H1 (cell line): ENCODE measurements at regions not wholly inside any gene's neighbourhood (a gene's known extent, or its start where the extent isn't known, plus 50 kb on each side); places are given as distances from the start of the nearest gene placed in this dataset.

Experiments
- CTCF ChIA-PET: fragments of 300-600 bp; sonication (Branson Sonifier 250); formaldehyde crosslinking; loops from one replicate; lab custom pipeline; 2021; ENCODE audit not compliant: partially characterized antibody; lab: Charles Lee
- POLR2A ChIA-PET: fragments of 300-600 bp; sonication (Branson Sonifier 250); formaldehyde crosslinking; loops from one replicate; lab custom pipeline; 2021; ENCODE audit warnings: inconsistent platforms; ENCODE audit not compliant: partially characterized antibody; lab: Charles Lee
- DNase-seq, 2 experiments: peaks; one replicate each; pipeline versions ENCODE4 v3.0.0 to v3.0.0-alpha.2; 2010 to 2022; ENCODE audit warnings: low spot score in 2 of 2, low read depth in 1 of 2, mixed read lengths in 1 of 2
- FAIRE-seq: peaks from 2 replicates; lab custom pipeline; 2011; peaks lifted over from hg19 to GRCh38; lab: Jason Lieb, UNC
- H2AFZ ChIP-seq: 2 replicates; pipeline ENCODE4 v1.8.1; 2012; ENCODE audit warnings: low read length, inconsistent platforms
- H2AK5ac ChIP-seq: 2 replicates; pipeline ENCODE4 v1.6.1; 2013; ENCODE audit warnings: low read depth, low read length
- H2BK120ac ChIP-seq: replicated peaks from 2 replicates; pipeline ENCODE3; 2013; ENCODE audit warnings: low read depth, low read length, inconsistent platforms
- H2BK12ac ChIP-seq: 2 replicates; pipeline ENCODE4 v1.6.1; 2013; ENCODE audit warnings: low read depth, low read length
- H2BK15ac ChIP-seq: 2 replicates; pipeline ENCODE4 v1.6.1; 2013; ENCODE audit warnings: low read length
- H2BK20ac ChIP-seq: 2 replicates; pipeline ENCODE4 v1.6.1; 2013; ENCODE audit warnings: low read length
- H2BK5ac ChIP-seq: 2 replicates; pipeline ENCODE4 v1.6.1; 2013; ENCODE audit warnings: low read depth, low read length
- H3K14ac ChIP-seq: 2 replicates; pipeline ENCODE4 v1.6.1; 2013; ENCODE audit warnings: inconsistent platforms; ENCODE audit not compliant: insufficient read length
- H3K18ac ChIP-seq: 2 replicates; pipeline ENCODE4 v1.6.1; 2013; ENCODE audit warnings: low read length; ENCODE audit errors: extremely low read depth
- H3K23ac ChIP-seq: 2 replicates; pipeline ENCODE4 v1.6.1; 2013; ENCODE audit warnings: inconsistent platforms; ENCODE audit not compliant: insufficient read length
- H3K23me2 ChIP-seq: 2 replicates; pipeline ENCODE4 v1.6.1; 2013; ENCODE audit warnings: low read depth, low read length
- H3K27ac ChIP-seq: 2 replicates; pipeline ENCODE4 v1.6.1; 2011; ENCODE audit warnings: low read depth, low read length, inconsistent platforms
- H3K27me3 ChIP-seq, 4 experiments: replicated peaks in 1 of 4; 1 replicate in 1 of 4; 2 replicates in 3 of 4; pipeline versions ENCODE4 v1.6.1 to v1.8.1; 2011 to 2013; ENCODE audit warnings: low read length in 3 of 4, mild to moderate bottlenecking in 3 of 4, inconsistent platforms in 2 of 4, mixed read lengths in 2 of 4, moderate library complexity in 1 of 4; ENCODE audit not compliant: control insufficient read depth in 3 of 4, insufficient read depth in 3 of 4; ENCODE audit errors: extremely low read depth in 1 of 4
- H3K36me3 ChIP-seq, 4 experiments: 2 replicates each; pipeline versions ENCODE4 v1.6.1 to v1.8.1; 2011 to 2013; ENCODE audit warnings: mild to moderate bottlenecking in 4 of 4, low read length in 3 of 4, moderate library complexity in 2 of 4, control low read depth in 1 of 4, inconsistent platforms in 1 of 4; ENCODE audit not compliant: insufficient read depth in 4 of 4, control insufficient read depth in 2 of 4
- H3K4ac ChIP-seq: replicated peaks from 2 replicates; pipeline ENCODE3; 2013; ENCODE audit warnings: low read length, low read depth, mixed read lengths, inconsistent platforms; ENCODE audit not compliant: insufficient read length
- H3K4me1 ChIP-seq, 4 experiments: replicated peaks in 1 of 4; 1 replicate in 1 of 4; 2 replicates in 3 of 4; pipeline versions ENCODE4 v1.6.1 to v1.8.1; 2011 to 2013; ENCODE audit warnings: low read length in 3 of 4, inconsistent platforms in 2 of 4, mixed read lengths in 1 of 4; ENCODE audit not compliant: insufficient read depth in 4 of 4, control insufficient read depth in 3 of 4
- H3K4me2 ChIP-seq, 2 experiments: 2 replicates each; pipeline versions ENCODE4 v1.6.1 to v1.8.1; 2011 to 2013; ENCODE audit warnings: low read depth in 2 of 2, low read length in 2 of 2, control low read depth in 1 of 2, inconsistent platforms in 1 of 2, mild to moderate bottlenecking in 1 of 2; ENCODE audit not compliant: insufficient read depth in 1 of 2
- H3K4me3 ChIP-seq, 4 experiments: fragments of 200-600, 300-600 bp in 1 of 4; sonication (generic), shearing (Covaris generic), sonication (Bioruptor Twin) in 1 of 4; 2 replicates each; pipeline versions ENCODE4 v1.5.1 to v1.8.1; 2011 to 2016; ENCODE audit warnings: low read length in 4 of 4, low read depth in 3 of 4, control low read depth in 2 of 4, inconsistent platforms in 2 of 4, mild to moderate bottlenecking in 2 of 4, mixed read lengths in 1 of 4, moderate library complexity in 1 of 4; ENCODE audit not compliant: insufficient read depth in 2 of 4; ENCODE audit errors: extremely low read depth in 1 of 4
- H3K56ac ChIP-seq: replicated peaks from 2 replicates; pipeline ENCODE3; 2013; ENCODE audit warnings: low read depth, mild to moderate bottlenecking, mixed read lengths, low read length, inconsistent platforms; ENCODE audit not compliant: insufficient read length
- H3K79me1 ChIP-seq: 2 replicates; pipeline ENCODE4 v1.6.1; 2013; ENCODE audit warnings: low read depth, low read length, control low read depth
- H3K79me2 ChIP-seq, 2 experiments: 2 replicates each; pipeline versions ENCODE4 v1.6.1 to v1.8.1; 2012 to 2013; ENCODE audit warnings: low read length in 2 of 2, mild to moderate bottlenecking in 2 of 2, inconsistent platforms in 1 of 2; ENCODE audit not compliant: insufficient read depth in 2 of 2, control insufficient read depth in 1 of 2
- H3K9ac ChIP-seq, 4 experiments: replicated peaks in 1 of 4; 1 replicate in 1 of 4; 2 replicates in 3 of 4; pipeline versions ENCODE4 v1.6.1 to v1.8.1; 2011 to 2013; ENCODE audit warnings: low read depth in 3 of 4, low read length in 3 of 4, control low read depth in 2 of 4, mild to moderate bottlenecking in 2 of 4, moderate library complexity in 2 of 4, inconsistent platforms in 1 of 4; ENCODE audit errors: extremely low read depth in 1 of 4
- H3K9me3 ChIP-seq, 2 experiments: 2 replicates each; pipeline versions ENCODE4 v1.6.1 to v1.8.1; 2012 to 2013; ENCODE audit warnings: mild to moderate bottlenecking in 2 of 2, moderate library complexity in 2 of 2, control low read depth in 1 of 2, inconsistent platforms in 1 of 2, low read depth in 1 of 2, low read length in 1 of 2, mixed read lengths in 1 of 2; ENCODE audit not compliant: insufficient read depth in 2 of 2
- H4K20me1 ChIP-seq, 2 experiments: replicated peaks in 1 of 2; 2 replicates each; pipeline versions ENCODE3 to v1.8.1; 2011 to 2013; ENCODE audit warnings: inconsistent platforms in 2 of 2, low read length in 2 of 2, mild to moderate bottlenecking in 1 of 2; ENCODE audit not compliant: insufficient read depth in 2 of 2, control insufficient read depth in 1 of 2
- H4K5ac ChIP-seq: 2 replicates; pipeline ENCODE4 v1.6.1; 2013; ENCODE audit warnings: low read length, low read depth, mixed read lengths, inconsistent platforms; ENCODE audit not compliant: insufficient read length
- H4K8ac ChIP-seq: 2 replicates; pipeline ENCODE4 v1.8.0; 2013; ENCODE audit warnings: mild to moderate bottlenecking, moderate library complexity, low read length, inconsistent platforms; ENCODE audit not compliant: insufficient read depth; ENCODE audit errors: extremely low read depth
- H4K91ac ChIP-seq: replicated peaks from 2 replicates; pipeline ENCODE3; 2013; ENCODE audit warnings: low read length, mixed read lengths, inconsistent platforms; ENCODE audit not compliant: insufficient read length
- ASH2L ChIP-seq: fragments of 200-600, 300-600 bp; sonication (generic); IDR thresholded peaks from one replicate; pipeline ENCODE4 v1.7.1; 2017; ENCODE audit warnings: low read length
- CTBP2 ChIP-seq: IDR thresholded peaks from 2 replicates; pipeline ENCODE4 v1.7.0; 2011; ENCODE audit warnings: borderline replicate concordance, mild to moderate bottlenecking, moderate library complexity, mixed read lengths, low read length; ENCODE audit not compliant: insufficient read depth, insufficient read length
- EGR1 ChIP-seq: IDR thresholded peaks from 2 replicates; pipeline ENCODE4 v1.6.1; 2011; ENCODE audit warnings: low read depth, low read length, borderline replicate concordance
- FOSL1 ChIP-seq: IDR thresholded peaks from 2 replicates; pipeline ENCODE4 v1.6.1; 2011; ENCODE audit warnings: mild to moderate bottlenecking, low read depth, low read length, moderate library complexity; ENCODE audit not compliant: insufficient read depth
- HDAC2 ChIP-seq, 2 experiments: fragments of 300-600 bp in 1 of 2; sonication (generic) in 1 of 2; IDR thresholded peaks; 2 replicates each; pipeline ENCODE4 v1.6.1; 2011 to 2012; ENCODE audit warnings: low read depth in 2 of 2, low read length in 2 of 2, mild to moderate bottlenecking in 2 of 2, moderate library complexity in 2 of 2, borderline replicate concordance in 1 of 2, inconsistent platforms in 1 of 2
- KDM1A ChIP-seq: fragments of 200-600, 300-600 bp; sonication (generic); IDR thresholded peaks from 2 replicates; pipeline ENCODE4 v1.7.1; 2016; ENCODE audit warnings: mild to moderate bottlenecking, low read length, borderline replicate concordance
- SIN3A ChIP-seq, 2 experiments: IDR thresholded peaks in 1 of 2; conservative IDR thresholded peaks in 1 of 2; 2 replicates each; pipeline ENCODE4 v1.6.1; 2011 to 2012; ENCODE audit warnings: low read length in 2 of 2, improper control_type of control experiment in 1 of 2, low read depth in 1 of 2, mild to moderate bottlenecking in 1 of 2
- SIRT6 ChIP-seq: IDR thresholded peaks from one replicate; pipeline ENCODE4 v1.7.1; 2012; ENCODE audit warnings: low read length, inconsistent platforms
- SP1 ChIP-seq: IDR thresholded peaks from 2 replicates; pipeline ENCODE4 v1.6.1; 2011; ENCODE audit warnings: low read depth, low read length
- TEAD4 ChIP-seq: IDR thresholded peaks from 2 replicates; pipeline ENCODE4 v1.6.1; 2012; ENCODE audit warnings: low read depth, low read length, inconsistent platforms, mixed read lengths
- WGBS, 2 experiments: shearing (Covaris generic) in 1 of 2; methylation state at CpG; one replicate each; pipeline versions ENCODE4 v1.1.6 to v1.1.7; 2013 to 2015; ENCODE audit warnings: low lambda C conversion rate in 2 of 2, mixed read lengths in 2 of 2, inconsistent platforms in 1 of 2, low coverage in 1 of 2, missing lambda C conversion rate in 1 of 2; ENCODE audit not compliant: insufficient replicate concordance in 2 of 2, insufficient coverage in 1 of 2, insufficient read length in 1 of 2; ENCODE audit errors: extremely low coverage in 1 of 2, missing lambda C conversion rate in 1 of 2; 5-methylcytosine and 5-hydroxymethylcytosine counted together
- TF ChIP-seq, protein P1 (sequence below): IDR thresholded peaks from 2 replicates; pipeline ENCODE4 v1.6.1; 2012; ENCODE audit warnings: inconsistent platforms
- TF ChIP-seq, protein P2 (sequence below): IDR thresholded peaks from 2 replicates; pipeline ENCODE4 v1.6.1; 2012; ENCODE audit warnings: low read length, inconsistent platforms

DNA sequence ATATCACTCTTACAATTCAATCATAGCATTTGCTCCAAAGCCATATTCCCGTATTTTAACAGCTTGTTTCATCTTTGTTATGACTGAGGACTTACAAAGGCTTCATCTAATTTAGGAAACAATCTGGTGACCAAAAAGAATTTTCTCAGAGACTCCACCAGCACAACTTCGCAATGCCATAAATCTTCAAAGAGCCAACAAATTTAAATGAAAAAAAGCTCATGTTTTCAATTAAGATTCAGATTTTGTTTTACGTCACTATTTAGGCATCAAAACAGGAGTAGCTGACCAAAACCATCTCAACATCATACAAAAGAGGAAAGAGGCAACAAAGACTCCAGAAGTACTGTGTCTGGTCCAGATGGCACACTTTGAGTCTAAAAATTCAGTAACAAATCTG is 373.3 kb downstream of the TTLL7 start:
- H3K9me3 ChIP-seq = no peaks in the 10 kb centered on the region
- H2BK120ac ChIP-seq = no peak overlapping the region
- H3K23me2 ChIP-seq = no peaks in the 10 kb centered on the region; the same call in 1 of the 2 replicates
- 92% methylated on average over 3 of the region's 3 CpGs; no CpG with 5 or more reads in 1 of the 2 experiments for WGBS, 2 experiments
- H3K14ac ChIP-seq = no peak overlapping the region
- DNase-seq (no peak), FAIRE-seq (no peak)
- H3K4me3 ChIP-seq = no peak overlapping the region
- no peaks in the 10 kb centered on the region for H3K4me1 ChIP-seq
- no peak overlapping the region for H2BK15ac ChIP-seq
- no peak overlapping the region for H4K5ac ChIP-seq
- no peak overlapping the region for H3K4me2 ChIP-seq
- no peaks in the 10 kb centered on the region for H3K36me3 ChIP-seq
- H3K18ac ChIP-seq = no peak overlapping the region
- H4K91ac ChIP-seq = no peak overlapping the region
- no peak overlapping the region for H3K23ac ChIP-seq
- H2BK12ac ChIP-seq = no peak overlapping the region
- no peak overlapping the region for H3K4ac ChIP-seq
- no peak overlapping the region for H2AK5ac ChIP-seq
- no peaks in the 10 kb centered on the region for H3K27me3 ChIP-seq
- H4K20me1 ChIP-seq = no peaks in the 10 kb centered on the region
- ChIA-PET POLR2A (no interaction called here), CTCF (interaction anchor here (0.7 to 1.3 kb wide), 2 partner anchors 11 to 14 kb away, joined by 3 read pairs; no protein-coding TSS in a partner anchor)
- H3K79me2 ChIP-seq = no peaks in the 10 kb centered on the region
- H2BK5ac ChIP-seq = no peak overlapping the region
- no peak overlapping the region for H2BK20ac ChIP-seq
- H4K8ac ChIP-seq = no peak overlapping the region
- H3K27ac ChIP-seq = no peak overlapping the region
- H2AFZ ChIP-seq = no peak overlapping the region
- H3K9ac ChIP-seq = no peak overlapping the region
- H3K56ac ChIP-seq = no peak overlapping the region
- H3K79me1 ChIP-seq = no peaks in the 10 kb centered on the region
- TF ChIP-seq, protein P1, sequence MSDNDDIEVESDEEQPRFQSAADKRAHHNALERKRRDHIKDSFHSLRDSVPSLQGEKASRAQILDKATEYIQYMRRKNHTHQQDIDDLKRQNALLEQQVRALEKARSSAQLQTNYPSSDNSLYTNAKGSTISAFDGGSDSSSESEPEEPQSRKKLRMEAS = no peak
- no peak for TF ChIP-seq EGR1
- TF ChIP-seq HDAC2 (IDR thresholded peaks at IDR 0.05; ENCODE audit: borderline replicate concordance in 1 of 2, low read depth in 2 of 2, low read length in 2 of 2) = no peak
- no peak for TF ChIP-seq TEAD4
- no peak for TF ChIP-seq SP1
- no peak for TF ChIP-seq ASH2L
- TF ChIP-seq KDM1A = no peak
- no peak for TF ChIP-seq SIRT6
- no peak for TF ChIP-seq CTBP2
- TF ChIP-seq, protein P2, sequence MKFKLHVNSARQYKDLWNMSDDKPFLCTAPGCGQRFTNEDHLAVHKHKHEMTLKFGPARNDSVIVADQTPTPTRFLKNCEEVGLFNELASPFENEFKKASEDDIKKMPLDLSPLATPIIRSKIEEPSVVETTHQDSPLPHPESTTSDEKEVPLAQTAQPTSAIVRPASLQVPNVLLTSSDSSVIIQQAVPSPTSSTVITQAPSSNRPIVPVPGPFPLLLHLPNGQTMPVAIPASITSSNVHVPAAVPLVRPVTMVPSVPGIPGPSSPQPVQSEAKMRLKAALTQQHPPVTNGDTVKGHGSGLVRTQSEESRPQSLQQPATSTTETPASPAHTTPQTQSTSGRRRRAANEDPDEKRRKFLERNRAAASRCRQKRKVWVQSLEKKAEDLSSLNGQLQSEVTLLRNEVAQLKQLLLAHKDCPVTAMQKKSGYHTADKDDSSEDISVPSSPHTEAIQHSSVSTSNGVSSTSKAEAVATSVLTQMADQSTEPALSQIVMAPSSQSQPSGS = no peak
- no peak for TF ChIP-seq FOSL1
- TF ChIP-seq SIN3A (conservative IDR thresholded peaks at IDR 0.05 in 1 of 2, IDR thresholded peaks at IDR 0.05 in 1 of 2; ENCODE audit: low read depth in 1 of 2, low read length in 2 of 2) = no peak
